HAP-1 (cell line): ENCODE measurements at regions not wholly inside any gene's neighbourhood (a gene's known extent, or its start where the extent isn't known, plus 50 kb on each side); places are given as distances from the start of the nearest gene placed in this dataset.
"Not testable (repeated sequence)": the region's sequence is repeated elsewhere in the genome, so short reads cannot be mapped to it uniquely, and the experiment has no call there.

Experiments used
- DNase-seq, 2 experiments: peaks; one replicate each; pipeline ENCODE4 v3.0.0-alpha.2; 2016 to 2020; ENCODE audit warnings: low spot score in 2 of 2
- H3K27me3 ChIP-seq: fragments of 250-450 bp; sonication (Bioruptor Pico); 2 replicates; pipeline ENCODE4 v1.5.1; 2020; ENCODE audit warnings: low read depth, mild to moderate bottlenecking, moderate library complexity
- H3K36me3 ChIP-seq: fragments of 250-450 bp; sonication (Bioruptor Pico); replicated peaks from 2 replicates; pipeline ENCODE4 v1.5.1; 2020; ENCODE audit warnings: mild to moderate bottlenecking
- H3K4me1 ChIP-seq: fragments of 250-450 bp; sonication (Bioruptor Pico); 2 replicates; pipeline ENCODE4 v1.5.1; 2020; ENCODE audit warnings: mild to moderate bottlenecking
- H3K4me3 ChIP-seq: fragments of 250-450 bp; sonication (Bioruptor Pico); 2 replicates; pipeline ENCODE4 v1.5.1; 2020; ENCODE audit warnings: mild to moderate bottlenecking, moderate library complexity
- H3K9me3 ChIP-seq: fragments of 250-450 bp; sonication (Bioruptor Pico); 2 replicates; pipeline ENCODE4 v1.5.1; 2020; ENCODE audit warnings: mild to moderate bottlenecking, moderate library complexity
- in situ Hi-C: fragments of 300-500 bp; cut with MboI; formaldehyde crosslinking; loops from 3 replicates; pipeline ENCODE4 v1.14.3; 2020; ENCODE audit warnings: low sequenced_read_pairs, inconsistent platforms, mixed read lengths

GRCh38 chr7:20539201-20539600 is 76.3 kb upstream of the ABCB5 start:
- H3K4me3 ChIP-seq: no peak overlapping the region
- in situ Hi-C loops: no loop called here
- no peaks in the 10 kb centered on the region for H3K27me3 ChIP-seq
- H3K36me3 ChIP-seq: no peaks in the 10 kb centered on the region
- DNase-seq: peak in 1 of 2 experiments; percentile 24
- no peaks in the 10 kb centered on the region for H3K4me1 ChIP-seq
- no peaks in the 10 kb centered on the region for H3K9me3 ChIP-seq

- no peaks in the 10 kb centered on the region for H3K27me3 ChIP-seq
- no peaks in the 10 kb centered on the region for H3K9me3 ChIP-seq
- no peak for DNase-seq
- H3K4me1 ChIP-seq: no peaks in the 10 kb centered on the region
- in situ Hi-C loops: no loop called here
- no peak overlapping the region for H3K4me3 ChIP-seq
- no peaks in the 10 kb centered on the region for H3K36me3 ChIP-seq
Observed at GRCh38 chr7:20541608-20542349, 73.7 kb upstream of the ABCB5 start.

GRCh38 chr7:20542594-20542993 is 72.9 kb upstream of the ABCB5 start:
- in situ Hi-C loops: no loop called here
- H3K4me1 ChIP-seq: no peaks in the 10 kb centered on the region
- no peaks in the 10 kb centered on the region for H3K9me3 ChIP-seq
- DNase-seq: no peak
- H3K4me3 ChIP-seq: no peak overlapping the region
- no peaks in the 10 kb centered on the region for H3K36me3 ChIP-seq
- H3K27me3 ChIP-seq: no peaks in the 10 kb centered on the region

GRCh38 chr7:20543500-20543899 is 72.0 kb upstream of the ABCB5 start:
- no peak for DNase-seq
- in situ Hi-C loops: no loop called here
- H3K27me3 ChIP-seq: no peaks in the 10 kb centered on the region
- H3K36me3 ChIP-seq: no peaks in the 10 kb centered on the region
- H3K4me3 ChIP-seq: no peak overlapping the region
- H3K4me1 ChIP-seq: no peaks in the 10 kb centered on the region
- H3K9me3 ChIP-seq: no peaks in the 10 kb centered on the region

GRCh38 chr7:20545016-20545415 is 70.5 kb upstream of the ABCB5 start:
- Histone ChIP-seq H3K27me3 (no peaks in the 10 kb centered on the region), H3K4me3 (no peak overlapping the region), H3K36me3 (no peaks in the 10 kb centered on the region), H3K4me1 (no peaks in the 10 kb centered on the region), H3K9me3 (no peaks in the 10 kb centered on the region)
- no peak for DNase-seq
- in situ Hi-C loops: no loop called here

GRCh38 chr7:20546958-20547357 is 68.5 kb upstream of the ABCB5 start:
- H3K4me3 ChIP-seq, H3K4me1 ChIP-seq, H3K27me3 ChIP-seq, H3K36me3 ChIP-seq, H3K9me3 ChIP-seq, DNase-seq, in situ Hi-C loops: not testable (repeated sequence)

GRCh38 chr7:20554072-20554471 is 61.4 kb upstream of the ABCB5 start:
- in situ Hi-C loops: no loop called here
- Histone ChIP-seq H3K36me3 (no peaks in the 10 kb centered on the region), H3K4me1 (no peaks in the 10 kb centered on the region), H3K4me3 (no peak overlapping the region), H3K9me3 (no peaks in the 10 kb centered on the region), H3K27me3 (no peaks in the 10 kb centered on the region)
- DNase-seq: no peak

GRCh38 chr7:20556091-20556490 is 59.4 kb upstream of the ABCB5 start:
- H3K36me3 ChIP-seq: no peaks in the 10 kb centered on the region
- H3K4me3 ChIP-seq: no peak overlapping the region
- in situ Hi-C loops: no loop called here
- H3K9me3 ChIP-seq: no peaks in the 10 kb centered on the region
- peak; percentile 40 to 64 for DNase-seq
- H3K27me3 ChIP-seq: no peaks in the 10 kb centered on the region
- no peaks in the 10 kb centered on the region for H3K4me1 ChIP-seq

- Histone ChIP-seq H3K9me3 (no peaks in the 10 kb centered on the region), H3K4me1 (no peaks in the 10 kb centered on the region), H3K27me3 (no peaks in the 10 kb centered on the region), H3K4me3 (no peak overlapping the region), H3K36me3 (no peaks in the 10 kb centered on the region)
- DNase-seq: no peak
- in situ Hi-C loops: no loop called here
Observed at GRCh38 chr7:20557116-20557515, 58.4 kb upstream of the ABCB5 start.

- DNase-seq: no peak
- in situ Hi-C loops: no loop called here
- Histone ChIP-seq H3K27me3 (no peaks in the 10 kb centered on the region), H3K9me3 (no peaks in the 10 kb centered on the region), H3K36me3 (no peaks in the 10 kb centered on the region), H3K4me3 (no peak overlapping the region), H3K4me1 (no peaks in the 10 kb centered on the region)
Observed at GRCh38 chr7:20558963-20559716, 56.3 kb upstream of the ABCB5 start.

- Histone ChIP-seq H3K4me1 (no peaks in the 10 kb centered on the region), H3K36me3 (no peaks in the 10 kb centered on the region), H3K27me3 (no peaks in the 10 kb centered on the region), H3K9me3 (no peaks in the 10 kb centered on the region), H3K4me3 (no peak overlapping the region)
- in situ Hi-C loops: no loop called here
- DNase-seq: no peak
Observed at GRCh38 chr7:20559883-20560282, 55.6 kb upstream of the ABCB5 start.

- Histone ChIP-seq H3K4me1 (no peaks in the 10 kb centered on the region), H3K9me3 (no peaks in the 10 kb centered on the region), H3K4me3 (no peak overlapping the region), H3K36me3 (no peaks in the 10 kb centered on the region), H3K27me3 (no peaks in the 10 kb centered on the region)
- no peak for DNase-seq
- in situ Hi-C loops: no loop called here
Observed at GRCh38 chr7:20560325-20561180, 54.9 kb upstream of the ABCB5 start.

GRCh38 chr7:20561466-20561865 is 54.0 kb upstream of the ABCB5 start:
- Histone ChIP-seq H3K9me3 (no peaks in the 10 kb centered on the region), H3K27me3 (no peaks in the 10 kb centered on the region), H3K4me1 (no peaks in the 10 kb centered on the region), H3K4me3 (no peak overlapping the region), H3K36me3 (no peaks in the 10 kb centered on the region)
- no peak for DNase-seq
- in situ Hi-C loops: no loop called here

GRCh38 chr7:20561908-20562307 is 53.6 kb upstream of the ABCB5 start:
- H3K9me3 ChIP-seq: no peaks in the 10 kb centered on the region
- DNase-seq: no peak
- no peaks in the 10 kb centered on the region for H3K36me3 ChIP-seq
- H3K4me3 ChIP-seq: no peak overlapping the region
- in situ Hi-C loops: no loop called here
- no peaks in the 10 kb centered on the region for H3K27me3 ChIP-seq
- H3K4me1 ChIP-seq: no peaks in the 10 kb centered on the region
